Activated CD8-positive, alpha-beta T cell treated with anti-CD3 and anti-CD28 coated beads for 36 hours (primary cell): ENCODE measurements at regions not wholly inside any gene's neighbourhood (a gene's known extent, or its start where the extent isn't known, plus 50 kb on each side); places are given as distances from the start of the nearest gene placed in this dataset.

ENCODE experiments used
- ATAC-seq: fragments of 200-7000 bp; cut with Tn5 transposase; one replicate; pipeline ENCODE4 v1.10.0; 2021; ENCODE audit warnings: mild to moderate bottlenecking, moderate library complexity
- CTCF ChIA-PET: fragments of 350-600 bp; sonication (Branson Sonifier 250); formaldehyde crosslinking; loops from one replicate; lab custom pipeline; 2021; ENCODE audit warnings: antibody characterized with exemption; lab: Charles Lee
- POLR2A ChIA-PET: fragments of 350-600 bp; sonication (Branson Sonifier 250); formaldehyde crosslinking; loops from one replicate; lab custom pipeline; 2021; ENCODE audit warnings: antibody characterized with exemption; lab: Charles Lee
- DNase-seq: peaks from one replicate; pipeline ENCODE4 v3.0.0-alpha.2; 2020
- H3K27ac Mint-ChIP-seq: one replicate; pipeline ENCODE4 v1.8.0; 2021; ENCODE audit warnings: mild to moderate bottlenecking, mixed read lengths
- H3K27me3 Mint-ChIP-seq: one replicate; pipeline ENCODE4 v1.8.0; 2021; ENCODE audit warnings: mixed read lengths
- H3K36me3 Mint-ChIP-seq: one replicate; pipeline ENCODE4 v1.8.0; 2021; ENCODE audit warnings: low read depth, mixed read lengths
- H3K4me1 Mint-ChIP-seq: one replicate; pipeline ENCODE4 v1.8.0; 2021; ENCODE audit warnings: low read depth, mixed read lengths
- H3K4me3 Mint-ChIP-seq: one replicate; pipeline ENCODE4 v1.8.0; 2021; ENCODE audit warnings: mild to moderate bottlenecking, moderate library complexity, mixed read lengths
- H3K9me3 Mint-ChIP-seq: one replicate; pipeline ENCODE4 v1.8.0; 2021; ENCODE audit warnings: mixed read lengths
- intact Hi-C: fragments of 100-400 bp; cut with micrococcal nuclease; formaldehyde crosslinking; loops from one replicate; pipeline ENCODE4 v1.10.0; 2022
- TF ChIP-seq, protein P1 (sequence below): fragments of 200-600 bp; IDR thresholded peaks from one replicate; pipeline ENCODE4 v1.8.0; 2022; ENCODE audit warnings: antibody characterized with exemption, mild to moderate bottlenecking

DNA sequence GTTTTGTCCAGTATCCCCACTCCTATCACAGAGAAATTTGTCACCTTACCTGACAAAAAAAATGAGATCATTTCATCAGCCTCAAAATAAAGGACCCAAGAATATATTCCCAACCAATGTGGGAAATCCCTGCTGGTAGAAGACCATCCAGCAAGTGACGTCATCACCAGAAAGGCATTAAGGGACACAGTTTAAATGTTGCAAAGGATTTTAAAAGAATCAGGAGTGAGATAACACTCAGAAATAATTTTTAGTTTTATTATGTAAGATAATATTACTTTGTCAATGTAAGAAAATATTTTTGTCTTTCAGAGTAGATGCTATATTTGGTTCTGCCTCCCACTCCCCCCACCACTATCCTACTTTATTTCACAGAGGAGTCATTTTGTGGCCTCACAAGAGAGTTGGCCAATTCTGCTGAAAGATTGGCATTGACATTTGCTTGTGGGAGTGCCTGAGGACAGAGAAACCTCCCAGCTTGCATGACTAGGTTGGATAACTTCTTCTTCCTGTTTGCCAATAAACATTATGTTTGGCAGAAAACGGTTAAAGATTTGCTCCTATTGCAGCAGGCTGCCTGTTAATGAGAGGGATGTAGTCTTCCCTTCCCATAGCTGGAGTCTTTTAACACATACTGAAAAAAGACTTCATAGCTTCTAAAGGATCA is 288.6 kb upstream of the DAB2 start:
- Mint-ChIP-seq H3K9me3 (no peaks in the 10 kb centered on the region), H3K27me3 (peaks cover 9% of the 10 kb centered on the region), H3K36me3 (no peaks in the 10 kb centered on the region), H3K4me3 (no peak overlapping the region), H3K27ac (no peak overlapping the region), H3K4me1 (no peaks in the 10 kb centered on the region)
- CTCF ChIA-PET: interaction anchor here (0.7 to 1.9 kb wide), 17 partner anchors 9 to 1166 kb away, joined by 3 to 8 read pairs (median 4); no protein-coding TSS in a partner anchor
- ATAC-seq: no peak
- POLR2A ChIA-PET: no interaction called here
- TF ChIP-seq, protein P1, sequence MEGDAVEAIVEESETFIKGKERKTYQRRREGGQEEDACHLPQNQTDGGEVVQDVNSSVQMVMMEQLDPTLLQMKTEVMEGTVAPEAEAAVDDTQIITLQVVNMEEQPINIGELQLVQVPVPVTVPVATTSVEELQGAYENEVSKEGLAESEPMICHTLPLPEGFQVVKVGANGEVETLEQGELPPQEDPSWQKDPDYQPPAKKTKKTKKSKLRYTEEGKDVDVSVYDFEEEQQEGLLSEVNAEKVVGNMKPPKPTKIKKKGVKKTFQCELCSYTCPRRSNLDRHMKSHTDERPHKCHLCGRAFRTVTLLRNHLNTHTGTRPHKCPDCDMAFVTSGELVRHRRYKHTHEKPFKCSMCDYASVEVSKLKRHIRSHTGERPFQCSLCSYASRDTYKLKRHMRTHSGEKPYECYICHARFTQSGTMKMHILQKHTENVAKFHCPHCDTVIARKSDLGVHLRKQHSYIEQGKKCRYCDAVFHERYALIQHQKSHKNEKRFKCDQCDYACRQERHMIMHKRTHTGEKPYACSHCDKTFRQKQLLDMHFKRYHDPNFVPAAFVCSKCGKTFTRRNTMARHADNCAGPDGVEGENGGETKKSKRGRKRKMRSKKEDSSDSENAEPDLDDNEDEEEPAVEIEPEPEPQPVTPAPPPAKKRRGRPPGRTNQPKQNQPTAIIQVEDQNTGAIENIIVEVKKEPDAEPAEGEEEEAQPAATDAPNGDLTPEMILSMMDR: no peak
- intact Hi-C loops: loop anchor here (10.0 kb wide), 1 partner anchor 1021 kb away; no protein-coding TSS in a partner anchor
- DNase-seq: no peak

DNA sequence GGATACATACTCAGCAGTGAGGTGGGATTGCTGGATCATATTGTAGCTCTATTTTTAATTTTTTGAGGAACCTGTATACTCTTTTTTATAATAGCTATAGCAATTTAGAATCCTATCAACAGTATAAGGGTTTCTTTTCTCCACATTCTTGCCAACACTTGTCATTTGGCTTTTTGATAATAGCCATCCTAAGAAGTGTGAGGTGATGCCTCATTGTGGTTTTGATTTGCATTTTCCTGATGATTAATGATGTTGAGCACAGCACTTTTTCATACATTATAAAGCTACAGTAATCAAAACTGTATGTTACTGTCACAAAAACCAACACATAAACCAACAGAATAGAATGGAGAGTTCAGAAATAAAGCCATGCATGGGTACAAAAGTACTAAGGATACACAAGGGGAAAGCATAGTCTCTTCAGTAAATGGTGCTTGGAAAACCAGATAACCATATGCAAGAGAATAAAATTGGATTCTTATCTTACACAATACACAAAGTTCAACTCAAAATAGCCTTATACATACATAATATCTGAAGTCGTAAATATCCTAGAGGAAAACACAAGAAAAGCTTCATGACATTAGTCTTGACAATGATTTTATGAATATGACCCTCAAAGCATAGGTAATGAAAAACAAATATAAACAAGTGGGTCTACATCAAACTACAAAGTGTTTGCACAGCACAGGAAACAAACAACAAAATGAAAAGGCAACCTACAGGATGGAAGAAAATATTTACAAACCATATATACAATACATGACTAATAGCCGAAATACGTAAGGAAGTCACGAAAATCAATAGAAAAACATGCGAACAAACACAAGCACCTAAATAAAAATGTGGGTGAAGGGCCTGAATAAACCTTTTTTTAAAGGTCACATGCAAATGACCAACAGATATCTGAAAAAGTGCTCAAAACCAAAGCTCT is 287.8 kb upstream of the DAB2 start:
- no peak overlapping the region for H3K4me3 Mint-ChIP-seq
- TF ChIP-seq, protein P1: no peak
- ChIA-PET POLR2A (no interaction called here), CTCF (interaction anchor here (0.9 to 1.7 kb wide), 4 partner anchors 17 to 994 kb away, joined by 3 to 8 read pairs (median 4); no protein-coding TSS in a partner anchor)
- no peaks in the 10 kb centered on the region for H3K9me3 Mint-ChIP-seq
- H3K36me3 Mint-ChIP-seq: no peaks in the 10 kb centered on the region
- no peaks in the 10 kb centered on the region for H3K4me1 Mint-ChIP-seq
- H3K27ac Mint-ChIP-seq: no peak overlapping the region
- H3K27me3 Mint-ChIP-seq: peaks cover 12% of the 10 kb centered on the region
- intact Hi-C loops: loop anchor here (10.0 kb wide), 1 partner anchor 1022 kb away; no protein-coding TSS in a partner anchor
- no peak for ATAC-seq
- no peak for DNase-seq

DNA sequence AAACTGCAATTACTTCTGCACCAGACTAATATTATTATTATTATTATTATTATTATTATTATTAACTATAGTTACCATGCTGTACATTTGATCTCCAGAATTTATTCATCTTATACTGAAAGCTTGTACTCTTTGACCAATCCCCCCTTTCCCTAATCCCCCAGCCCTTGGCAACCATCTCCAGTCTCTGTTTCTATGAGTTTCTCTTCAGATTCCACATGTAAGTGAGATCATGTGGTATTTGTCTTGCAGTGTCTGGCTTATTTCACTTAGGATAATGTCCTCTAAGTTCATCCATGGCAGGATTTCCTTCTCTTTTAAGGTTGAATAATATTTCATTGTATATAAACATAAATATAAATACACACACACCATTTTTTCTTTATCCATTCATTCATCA is 287.0 kb upstream of the DAB2 start:
- H3K4me1 Mint-ChIP-seq: no peaks in the 10 kb centered on the region
- DNase-seq (no peak), ATAC-seq (no peak)
- CTCF ChIA-PET: no interaction called here
- POLR2A ChIA-PET: no interaction called here
- TF ChIP-seq, protein P1: no peak
- H3K4me3 Mint-ChIP-seq: no peak overlapping the region
- no peaks in the 10 kb centered on the region for H3K36me3 Mint-ChIP-seq
- H3K27me3 Mint-ChIP-seq: peaks cover 13% of the 10 kb centered on the region
- intact Hi-C loops: loop anchor here (10.0 kb wide), 1 partner anchor 1023 kb away; no protein-coding TSS in a partner anchor
- no peak overlapping the region for H3K27ac Mint-ChIP-seq
- H3K9me3 Mint-ChIP-seq: no peaks in the 10 kb centered on the region

DNA sequence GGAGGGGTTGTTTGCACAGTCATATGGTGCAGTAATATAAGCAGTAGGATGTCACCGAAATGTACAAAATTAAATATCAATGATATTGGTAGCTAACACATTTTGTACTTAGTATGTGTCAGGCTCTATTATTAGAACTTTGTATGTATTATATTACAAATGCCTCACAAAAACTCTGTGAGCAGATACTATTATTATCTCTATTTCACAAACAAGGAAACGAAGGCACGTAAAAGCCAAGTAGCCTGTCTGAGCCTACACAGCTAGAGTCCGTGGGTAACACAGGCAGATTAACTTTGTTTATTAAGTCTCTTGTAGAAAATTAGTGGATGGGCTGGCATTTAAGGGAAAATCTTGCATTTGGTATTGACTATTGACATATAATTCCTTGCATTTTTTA is 284.3 kb upstream of the DAB2 start:
- H3K27me3 Mint-ChIP-seq: peaks cover 13% of the 10 kb centered on the region
- POLR2A ChIA-PET: no interaction called here
- DNase-seq (no peak), ATAC-seq (no peak)
- H3K27ac Mint-ChIP-seq: no peak overlapping the region
- H3K36me3 Mint-ChIP-seq: no peaks in the 10 kb centered on the region
- CTCF ChIA-PET: no interaction called here
- intact Hi-C loops: no loop called here
- H3K4me1 Mint-ChIP-seq: no peaks in the 10 kb centered on the region
- H3K9me3 Mint-ChIP-seq: no peaks in the 10 kb centered on the region
- TF ChIP-seq, protein P1: no peak
- no peak overlapping the region for H3K4me3 Mint-ChIP-seq
